GM21723 (cell line): ENCODE measurements at regions not wholly inside any gene's neighbourhood (a gene's known extent, or its start where the extent isn't known, plus 50 kb on each side); places are given as distances from the start of the nearest gene placed in this dataset.

Source experiments
- ATAC-seq: cut with Tn5 transposase; IDR thresholded peaks from one replicate; pipeline ENCODE4 v1.9.1; 2021; ENCODE audit warnings: mild to moderate bottlenecking, moderate library complexity; ENCODE audit not compliant: unreplicated experiment

GRCh38 chr1:229950908-229951307 lies 116.1 kb upstream of the GALNT2 start:
- ATAC-seq, result no peak

DNA sequence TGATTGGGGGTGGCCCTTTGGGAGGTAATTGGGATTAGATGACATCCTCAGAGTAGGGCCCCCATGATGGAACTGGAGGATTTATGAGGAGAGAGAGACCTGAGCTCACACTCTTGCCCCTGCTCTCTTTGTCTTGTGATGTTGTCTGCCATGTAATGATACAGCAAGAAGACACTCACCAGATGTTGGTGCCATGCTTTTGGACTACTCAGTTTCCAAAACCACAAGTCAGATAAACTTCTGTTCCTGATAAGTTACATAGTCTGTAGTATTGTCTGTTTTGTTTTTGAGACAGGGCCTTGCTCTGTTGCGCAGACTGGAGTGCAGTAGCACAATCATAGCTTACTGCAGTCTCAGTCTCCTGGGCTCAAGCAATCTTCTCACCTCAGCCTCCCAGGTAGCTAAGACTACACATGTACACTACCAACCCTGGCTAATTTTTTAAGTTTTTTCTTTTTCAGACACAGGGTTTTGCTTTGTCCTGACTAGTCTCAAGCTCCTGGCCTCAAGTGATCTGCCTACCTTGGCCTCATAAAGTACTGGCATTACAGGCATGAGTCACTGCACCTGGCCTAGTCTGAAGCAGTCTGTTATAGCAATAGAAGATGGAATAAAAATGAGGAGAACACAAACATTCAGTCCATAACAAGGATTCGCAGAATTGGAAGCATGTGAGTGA lies 115.0 kb upstream of the GALNT2 start:
- ATAC-seq, result no peak

DNA sequence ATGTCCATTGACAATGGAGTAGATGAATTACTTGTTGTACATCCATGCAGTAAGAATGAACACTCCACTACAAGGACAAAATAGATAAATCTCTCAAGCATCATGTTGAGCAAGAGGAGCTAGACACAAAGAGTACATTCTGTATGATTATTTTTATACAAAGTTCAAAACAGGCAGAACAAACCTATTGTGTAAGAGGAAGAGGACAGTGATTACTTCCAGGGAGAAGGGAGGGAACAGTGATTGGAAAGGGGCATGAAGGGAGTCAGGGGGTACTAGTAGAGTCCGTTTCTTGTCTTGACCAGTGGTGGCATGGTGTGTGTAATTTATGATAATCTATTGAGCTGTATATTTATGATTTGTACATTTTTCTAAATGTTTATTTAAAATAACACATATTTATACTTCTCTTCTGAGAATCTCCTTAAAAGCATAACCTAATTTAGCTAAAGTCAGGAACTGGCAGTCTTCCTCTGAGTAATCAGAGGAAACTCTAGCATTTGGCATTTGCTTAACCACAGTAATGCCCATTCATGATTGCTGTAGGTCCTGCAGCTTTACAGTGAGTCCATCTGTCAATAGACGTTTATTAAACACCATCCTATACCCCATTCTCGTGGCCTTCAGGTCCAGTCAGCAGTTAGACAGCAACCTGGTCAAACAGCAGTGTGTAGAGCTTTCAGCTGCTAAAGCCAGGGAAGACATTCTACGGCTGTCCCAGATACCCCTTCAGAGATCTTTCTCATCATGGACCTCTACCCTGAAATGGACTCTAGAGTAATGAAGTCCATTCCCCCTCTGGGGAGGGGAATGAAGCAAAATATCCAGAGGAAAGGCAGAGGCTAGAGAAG lies 114.1 kb upstream of the GALNT2 start:
- no peak for ATAC-seq

- ATAC-seq, result no peak
Measured at GRCh38 chr1:229953736-229954326, 113.2 kb upstream of the GALNT2 start.

GRCh38 chr1:229964281-229964680 lies 102.8 kb upstream of the GALNT2 start:
- no peak for ATAC-seq

- no peak for ATAC-seq
Measured at GRCh38 chr1:229970714-229971113, 96.3 kb upstream of the GALNT2 start.

DNA sequence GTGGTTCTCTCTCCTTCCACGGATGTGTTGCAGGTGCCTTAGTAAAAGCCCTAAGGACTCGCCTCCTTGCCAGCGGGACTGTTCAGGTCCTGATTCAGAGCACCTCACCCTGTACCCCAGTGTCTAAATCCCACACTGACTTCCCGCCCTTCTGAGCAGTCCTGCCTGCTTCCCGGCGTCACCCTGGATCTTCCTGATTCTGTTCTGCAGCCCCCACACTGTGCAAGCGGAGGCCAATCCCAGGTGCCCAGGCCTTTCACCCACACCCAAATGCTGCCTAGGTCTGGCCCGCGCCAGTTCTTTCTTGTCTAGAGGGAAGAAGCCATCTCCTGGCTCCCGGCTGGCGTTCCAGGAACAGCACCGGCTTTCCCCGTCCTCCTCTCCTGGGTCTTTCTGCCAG lies 95.9 kb upstream of the GALNT2 start:
- ATAC-seq, result no peak

- ATAC-seq, result no peak
Measured at GRCh38 chr1:229972600-229973296, 94.3 kb upstream of the GALNT2 start.

DNA sequence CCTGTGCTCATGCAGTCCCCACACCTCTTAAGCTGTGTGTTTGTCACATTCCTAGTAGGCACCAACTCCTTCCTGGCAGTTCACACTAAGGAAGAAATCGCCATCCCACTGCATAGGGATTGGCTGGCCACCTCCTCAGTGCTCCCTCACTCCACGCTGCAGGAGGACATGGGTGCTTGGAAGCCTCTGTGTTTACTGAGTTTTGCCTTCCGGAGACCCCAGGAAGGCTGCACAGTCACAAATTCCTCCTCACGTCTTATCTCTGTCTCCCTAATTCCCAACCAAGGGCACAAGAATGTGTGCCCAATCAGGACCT lies 93.8 kb upstream of the GALNT2 start:
- ATAC-seq, result no peak

DNA sequence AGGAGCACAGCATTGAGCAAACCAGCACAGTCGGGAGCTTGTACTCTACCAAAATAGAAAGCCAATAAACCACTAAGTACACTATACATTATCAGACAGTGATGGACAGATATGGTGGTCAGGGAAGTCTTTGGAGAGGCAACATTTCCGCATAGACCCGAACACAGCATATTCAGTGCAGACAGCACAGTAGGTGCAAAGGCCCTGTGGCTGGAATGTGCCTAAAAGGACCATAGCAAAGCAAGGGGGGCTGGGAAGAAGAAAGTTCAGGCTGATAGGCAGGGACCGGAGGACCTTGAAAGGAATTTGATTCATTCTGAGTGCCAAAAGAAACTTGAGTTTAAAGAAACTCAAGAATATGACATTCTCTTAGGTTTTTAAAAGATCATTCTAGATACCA lies 92.0 kb upstream of the GALNT2 start:
- no peak for ATAC-seq

GRCh38 chr1:229980009-229980408 lies 87.0 kb upstream of the GALNT2 start:
- ATAC-seq, result no peak

DNA sequence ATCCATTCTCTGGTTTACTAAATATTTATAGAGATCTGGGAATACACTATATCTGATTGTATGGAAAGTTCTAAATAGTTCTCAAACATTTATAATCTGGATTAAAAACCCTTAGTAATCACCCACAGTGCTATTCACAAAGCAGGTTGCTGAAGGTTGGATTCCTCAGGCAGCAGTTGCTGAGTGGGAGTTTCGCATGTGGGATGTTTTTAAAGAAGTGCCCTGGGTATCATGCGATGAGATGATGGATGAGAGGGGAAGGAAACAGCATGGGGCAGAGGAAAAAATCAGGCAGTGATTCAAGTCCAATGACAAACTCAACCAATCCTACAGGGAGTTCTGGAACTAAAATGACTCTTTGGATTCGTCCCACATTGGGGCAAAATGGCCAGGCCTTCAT lies 85.3 kb upstream of the GALNT2 start:
- ATAC-seq, result no peak

DNA sequence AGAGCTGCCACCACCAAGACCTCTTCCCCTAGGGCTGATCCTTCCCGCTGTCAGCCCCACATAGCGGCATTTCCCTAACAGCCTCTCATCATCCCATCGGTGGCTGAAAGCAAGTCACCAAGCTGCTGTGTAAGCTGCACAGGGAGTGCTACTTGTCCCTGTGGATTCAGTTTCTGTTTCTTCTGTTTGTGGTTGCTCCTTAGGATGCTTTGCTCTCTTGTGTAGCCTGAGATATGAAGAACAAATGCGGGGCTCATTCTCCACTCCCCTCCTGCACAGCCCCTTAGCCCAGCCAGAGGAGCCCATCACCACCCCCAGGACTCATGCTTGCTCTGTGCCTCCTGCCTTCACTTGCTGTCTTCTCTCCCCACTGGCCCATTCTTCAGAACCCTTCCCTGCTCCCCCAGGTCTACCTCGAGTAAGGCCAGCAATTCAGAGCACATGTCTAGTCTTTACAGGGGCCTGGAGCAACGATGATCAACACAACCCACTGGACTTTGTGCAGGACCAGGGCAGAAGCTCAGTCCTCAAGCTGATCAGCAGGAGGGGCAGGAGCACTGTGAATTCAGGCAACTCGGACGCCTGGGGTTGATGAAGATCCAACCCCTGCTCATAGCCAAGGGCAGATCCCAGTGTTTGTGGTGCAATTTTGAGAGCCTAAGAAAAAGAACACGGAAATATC lies 82.6 kb upstream of the GALNT2 start:
- no peak for ATAC-seq

DNA sequence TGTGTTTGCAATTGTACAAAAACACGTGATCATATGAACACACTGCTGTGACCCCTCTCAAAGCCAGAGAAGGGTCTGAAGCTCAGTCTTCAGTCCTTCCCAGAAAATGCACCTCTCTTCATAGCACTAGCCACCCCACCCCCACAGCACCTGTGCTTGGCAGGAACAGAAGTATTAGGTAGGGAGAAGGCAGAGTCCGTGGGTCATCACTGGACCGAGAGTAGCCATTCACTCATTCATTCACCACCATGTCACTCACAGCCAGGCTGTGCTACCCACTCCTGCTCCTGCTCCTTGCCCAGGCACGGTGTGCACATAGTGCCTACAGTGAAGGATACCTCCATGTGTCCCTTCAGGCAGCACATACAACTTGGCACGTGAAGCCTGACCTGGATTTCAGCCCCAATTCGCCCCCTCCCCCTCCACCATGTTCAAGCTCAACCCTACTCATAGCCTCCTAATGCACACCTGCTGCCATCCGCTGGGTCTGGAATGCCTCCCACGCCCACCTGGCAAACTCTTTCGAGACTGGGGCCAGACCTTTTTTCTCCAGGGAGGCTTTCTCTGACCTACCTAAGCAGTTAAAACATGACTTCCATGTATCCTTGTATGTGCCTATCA lies 81.9 kb upstream of the GALNT2 start:
- ATAC-seq, result no peak

DNA sequence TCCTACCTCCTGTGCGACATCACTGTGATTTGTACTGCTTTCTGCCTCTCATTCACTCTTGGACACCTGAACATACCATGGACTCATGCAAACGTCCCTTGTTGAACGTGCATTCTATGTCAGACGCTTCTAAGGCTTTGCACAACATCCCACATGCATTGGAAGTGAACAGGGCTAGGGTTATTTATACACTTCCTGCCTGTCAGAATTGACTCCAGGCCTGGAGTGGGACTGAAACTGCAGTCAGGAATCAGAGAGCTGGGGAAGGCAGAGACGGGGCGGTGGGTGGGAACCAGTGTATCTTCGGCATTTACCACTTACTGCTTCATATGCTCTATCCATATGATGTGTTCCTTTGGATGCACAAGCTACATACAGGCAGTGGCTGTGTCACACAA lies 81.4 kb upstream of the GALNT2 start:
- no peak for ATAC-seq

DNA sequence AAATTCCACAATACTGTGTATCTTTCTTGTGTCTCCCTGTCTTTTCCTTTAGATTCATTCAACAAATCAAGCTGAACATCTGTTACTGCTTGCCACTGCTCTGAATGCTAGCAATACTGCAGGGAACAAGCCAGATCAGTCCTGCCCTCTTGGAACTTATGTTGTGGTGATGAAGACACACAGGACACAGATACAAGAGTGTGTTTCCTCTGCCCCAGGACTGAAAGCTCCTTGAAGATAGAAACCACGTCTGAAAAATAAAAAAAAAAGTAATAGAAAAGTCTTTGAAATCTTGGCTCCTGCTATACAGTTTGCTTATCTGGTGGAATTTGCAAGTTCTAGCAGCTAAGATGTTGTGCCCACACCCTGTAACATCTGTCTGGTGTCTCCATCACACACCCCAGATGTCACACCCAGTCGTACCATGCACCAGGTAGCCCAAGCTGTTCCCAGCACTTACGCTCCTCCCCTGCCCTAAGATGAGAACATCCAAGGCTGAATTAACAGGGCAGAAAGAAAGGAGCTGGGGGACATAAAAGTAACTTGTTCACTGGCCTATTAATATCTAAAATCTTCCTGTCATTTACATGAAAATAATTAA lies 80.2 kb upstream of the GALNT2 start:
- ATAC-seq, result no peak

GRCh38 chr1:229987953-229988352 lies 79.1 kb upstream of the GALNT2 start:
- ATAC-seq, result no peak

- no peak for ATAC-seq
Measured at GRCh38 chr1:229988534-229988933, 78.5 kb upstream of the GALNT2 start.

DNA sequence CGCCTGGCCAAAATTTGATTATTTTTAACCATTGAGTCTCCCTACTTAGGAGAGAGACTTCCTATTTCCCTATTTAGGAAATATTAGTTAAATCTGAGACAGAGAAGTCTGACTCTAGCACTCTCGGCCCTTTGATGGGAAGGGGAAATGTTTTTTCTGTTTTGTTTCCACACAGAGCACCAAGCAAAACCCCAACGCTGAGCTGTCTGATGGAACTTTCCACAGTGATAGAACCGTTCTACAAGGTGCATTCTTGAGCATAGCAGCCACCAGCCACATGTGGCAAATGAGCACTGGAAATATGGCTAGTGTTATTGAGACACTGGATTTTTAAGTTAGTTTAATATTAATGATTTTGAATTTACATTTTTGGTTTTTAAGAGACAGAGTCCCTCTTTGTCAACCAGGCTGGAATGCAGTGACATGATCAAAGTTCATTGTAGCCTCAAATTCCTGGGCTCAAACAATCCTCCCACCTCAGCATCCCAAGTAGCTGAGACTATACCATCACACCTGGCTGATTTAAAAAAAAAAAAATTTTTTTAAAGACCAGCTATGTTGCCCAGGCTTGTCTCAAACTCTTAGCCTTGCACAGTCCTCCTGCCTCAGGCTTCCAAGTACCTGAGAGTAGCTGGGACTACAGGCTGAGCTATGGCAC lies 77.3 kb upstream of the GALNT2 start:
- no peak for ATAC-seq

DNA sequence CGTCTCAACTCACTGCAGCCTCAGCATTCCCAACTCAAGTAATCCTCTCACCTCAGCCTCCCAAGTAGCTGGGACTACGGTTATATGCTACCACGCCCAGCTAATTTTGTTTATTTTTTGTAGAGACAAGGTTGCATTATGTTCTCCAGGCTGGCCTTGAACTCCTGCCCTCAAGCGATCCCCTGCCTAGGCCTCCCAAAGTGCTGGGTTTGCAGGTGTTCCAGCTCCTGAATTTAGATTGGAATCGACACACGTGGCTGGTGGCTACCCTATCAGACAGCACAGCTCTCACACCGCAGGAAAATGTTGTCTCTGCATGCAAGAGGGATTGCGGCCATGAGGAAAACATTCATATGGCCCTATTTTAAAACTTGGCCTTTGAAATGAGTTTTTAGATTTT lies 76.7 kb upstream of the GALNT2 start:
- ATAC-seq, result no peak
